SK-N-SH (cell line): ENCODE measurements at regions not wholly inside any gene's neighbourhood (a gene's known extent, or its start where the extent isn't known, plus 50 kb on each side); places are given as distances from the start of the nearest gene placed in this dataset.

Experiments
- POLR2AphosphoS5 ChIP-seq: IDR thresholded peaks from 2 replicates; pipeline ENCODE4 v1.6.1; 2012; ENCODE audit warnings: low read depth, low read length
- SIN3A ChIP-seq: IDR thresholded peaks from 2 replicates; pipeline ENCODE4 v1.6.1; 2012; ENCODE audit warnings: low read depth, mild to moderate bottlenecking, low read length, moderate library complexity, borderline replicate concordance
- TF ChIP-seq, protein P1 (sequence below): fragments of 200-600 bp; sonication (generic); IDR thresholded peaks from 2 replicates; pipeline ENCODE4 v1.6.1; 2017; ENCODE audit warnings: antibody characterized with exemption, mild to moderate bottlenecking, moderate library complexity

DNA sequence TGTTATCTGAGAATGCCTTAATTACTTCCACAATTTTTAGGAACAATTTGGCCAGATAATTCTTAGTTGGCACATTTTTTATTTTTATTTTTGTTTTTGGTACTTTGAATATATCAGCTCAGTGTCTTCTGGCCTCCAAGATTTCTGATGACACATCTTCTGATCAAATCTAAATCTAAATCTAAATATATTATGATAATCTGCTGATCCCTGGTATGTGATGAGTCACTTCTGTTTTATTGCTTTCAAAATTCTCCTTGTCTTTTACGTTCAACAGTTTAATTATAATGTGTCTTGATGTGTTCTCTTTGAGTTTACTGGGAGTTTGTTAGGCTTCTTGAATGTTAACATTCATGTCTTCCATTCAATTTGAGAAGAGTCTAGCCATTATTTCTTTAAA, 436.8 kb downstream of the CDH9 start:
- TF ChIP-seq, protein P1, sequence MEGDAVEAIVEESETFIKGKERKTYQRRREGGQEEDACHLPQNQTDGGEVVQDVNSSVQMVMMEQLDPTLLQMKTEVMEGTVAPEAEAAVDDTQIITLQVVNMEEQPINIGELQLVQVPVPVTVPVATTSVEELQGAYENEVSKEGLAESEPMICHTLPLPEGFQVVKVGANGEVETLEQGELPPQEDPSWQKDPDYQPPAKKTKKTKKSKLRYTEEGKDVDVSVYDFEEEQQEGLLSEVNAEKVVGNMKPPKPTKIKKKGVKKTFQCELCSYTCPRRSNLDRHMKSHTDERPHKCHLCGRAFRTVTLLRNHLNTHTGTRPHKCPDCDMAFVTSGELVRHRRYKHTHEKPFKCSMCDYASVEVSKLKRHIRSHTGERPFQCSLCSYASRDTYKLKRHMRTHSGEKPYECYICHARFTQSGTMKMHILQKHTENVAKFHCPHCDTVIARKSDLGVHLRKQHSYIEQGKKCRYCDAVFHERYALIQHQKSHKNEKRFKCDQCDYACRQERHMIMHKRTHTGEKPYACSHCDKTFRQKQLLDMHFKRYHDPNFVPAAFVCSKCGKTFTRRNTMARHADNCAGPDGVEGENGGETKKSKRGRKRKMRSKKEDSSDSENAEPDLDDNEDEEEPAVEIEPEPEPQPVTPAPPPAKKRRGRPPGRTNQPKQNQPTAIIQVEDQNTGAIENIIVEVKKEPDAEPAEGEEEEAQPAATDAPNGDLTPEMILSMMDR: no peak
- no peak for TF ChIP-seq POLR2AphosphoS5
- no peak for TF ChIP-seq SIN3A
